RCC 7860 (cell line): ENCODE measurements at regions not wholly inside any gene's neighbourhood (a gene's known extent, or its start where the extent isn't known, plus 50 kb on each side); places are given as distances from the start of the nearest gene placed in this dataset.

Experiments
- DNase-seq: peaks from one replicate; pipeline ENCODE4 v3.0.0-alpha.2; 2015; ENCODE audit warnings: low spot score
- FAIRE-seq: peaks from 2 replicates; lab custom pipeline; 2012; peaks lifted over from hg19 to GRCh38; lab: Jason Lieb, UNC

DNA sequence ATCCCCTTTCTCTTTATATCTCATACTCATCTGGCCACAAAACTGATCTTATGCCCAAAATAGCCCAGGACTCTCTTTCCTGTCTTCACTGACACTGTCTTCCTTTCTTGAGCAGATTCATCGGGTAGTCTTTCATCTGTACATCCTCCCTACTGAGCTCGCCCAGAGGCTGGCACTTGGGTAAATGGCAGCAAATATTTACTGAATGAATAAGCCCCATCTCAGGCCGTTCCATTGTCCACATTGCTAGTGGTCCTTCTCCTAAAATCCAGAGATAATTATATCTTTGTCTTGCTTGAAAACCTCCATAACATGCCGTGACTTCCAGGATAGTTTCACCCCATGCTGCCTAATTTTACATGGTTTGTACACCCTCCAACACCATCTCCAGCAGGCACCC is 158.1 kb upstream of the SDK2 start:
- DNase-seq (no peak), FAIRE-seq (no peak)

DNA sequence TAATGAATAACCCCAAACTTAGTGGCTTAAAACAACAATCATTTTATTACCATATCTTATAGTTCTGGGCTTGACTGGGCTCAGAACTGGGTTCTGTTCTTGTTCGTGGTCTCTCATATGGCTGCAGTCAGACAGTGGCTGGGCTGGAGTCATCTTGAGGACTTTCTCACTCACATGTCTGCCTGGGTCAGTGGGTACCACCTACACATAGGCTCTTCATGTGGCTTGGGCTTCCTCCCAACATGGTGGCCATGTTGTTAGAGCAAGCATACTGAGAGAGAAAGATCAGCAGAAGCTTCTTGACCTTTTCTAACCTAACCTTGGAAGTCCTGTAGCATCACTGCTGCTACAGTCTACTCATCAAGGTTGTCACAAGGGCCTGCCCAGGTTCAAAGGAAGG is 158.6 kb upstream of the SDK2 start:
- DNase-seq (no peak), FAIRE-seq (no peak)

DNA sequence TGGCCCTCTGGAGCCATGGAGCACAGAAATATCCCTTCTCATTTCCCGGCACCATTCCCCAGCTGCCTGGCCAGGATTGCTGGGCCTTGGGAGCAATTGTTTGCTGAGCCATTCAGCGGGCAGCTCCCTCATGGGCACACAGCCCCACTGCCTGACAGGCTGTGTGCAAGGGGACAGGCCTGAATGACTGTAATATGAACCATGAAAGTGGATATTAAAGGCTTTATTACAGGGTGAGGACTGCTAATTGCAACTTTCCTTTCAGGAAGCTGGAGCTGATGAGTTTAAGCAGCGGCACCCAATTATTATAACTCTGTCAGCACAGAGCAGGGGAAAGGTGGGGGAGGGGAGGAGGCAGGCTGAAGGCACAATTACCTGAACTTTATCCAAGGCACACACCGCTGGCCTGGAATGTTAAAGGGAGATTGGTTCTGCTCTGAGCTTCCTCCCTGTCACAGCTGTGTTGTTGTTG is 159.8 kb upstream of the SDK2 start:
- DNase-seq (no peak), FAIRE-seq (no peak)

DNA sequence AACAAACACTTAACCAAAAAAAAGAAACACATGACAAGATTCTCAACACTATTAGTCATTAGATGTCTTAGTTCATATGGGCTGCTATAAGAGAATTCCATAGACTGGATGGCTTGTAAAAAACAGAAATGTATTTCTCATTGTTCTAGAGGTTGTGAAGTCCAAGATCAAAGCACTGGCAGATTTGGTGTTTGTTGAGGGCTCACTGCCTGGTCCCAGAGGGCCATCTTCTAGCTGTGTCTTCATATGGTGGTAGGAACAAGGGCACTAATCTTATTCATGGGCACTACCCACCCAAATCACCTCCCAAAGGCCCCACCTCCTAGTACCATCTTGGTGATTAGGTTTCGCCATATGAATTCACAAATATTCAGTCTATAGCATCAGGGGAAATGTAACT is 162.5 kb upstream of the SDK2 start:
- DNase-seq, result no peak
- no peak for FAIRE-seq

DNA sequence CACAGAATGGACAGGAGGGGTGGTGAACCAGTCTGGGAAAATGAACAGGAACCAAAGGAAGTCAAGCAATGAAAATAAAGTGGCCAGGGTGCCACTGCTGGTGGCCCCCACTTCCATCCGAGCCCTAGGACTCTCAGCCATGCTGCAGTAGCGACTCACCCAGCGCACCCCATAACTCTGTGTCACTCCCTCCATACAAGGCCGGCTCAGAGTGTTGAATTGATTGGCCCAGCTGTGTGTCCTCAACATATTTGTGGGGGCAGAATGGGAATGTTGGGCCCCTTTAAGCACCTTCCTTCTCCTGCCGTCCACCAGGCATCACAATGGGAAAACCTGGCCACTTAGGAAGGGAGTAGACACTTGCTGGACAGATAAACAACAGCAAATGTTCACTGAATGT is 169.0 kb upstream of the SDK2 start:
- no peak for FAIRE-seq

DNA sequence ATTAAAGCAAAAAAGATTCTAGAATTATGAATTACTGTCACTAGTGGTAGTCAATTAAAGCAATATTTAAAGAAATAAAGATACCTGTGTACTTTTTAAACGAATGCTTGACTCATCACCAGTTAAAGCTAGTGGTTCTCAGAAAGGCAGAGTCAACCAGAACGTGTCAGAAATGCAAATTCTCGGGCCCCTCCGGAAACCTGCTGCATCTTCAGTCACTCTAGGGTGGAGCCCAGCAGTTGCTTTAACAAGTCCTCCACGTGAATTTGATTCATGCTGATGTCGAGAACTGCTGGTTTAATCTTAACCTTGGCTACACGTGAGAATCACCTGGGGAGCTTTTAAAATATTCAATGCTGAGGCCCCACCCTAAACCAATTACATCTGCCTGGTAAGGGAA is 169.8 kb upstream of the SDK2 start:
- FAIRE-seq (no peak), DNase-seq (no peak)

More for the DNA sequence above, 169.0 kb upstream of the SDK2 start:
- DNase-seq, result no peak

DNA sequence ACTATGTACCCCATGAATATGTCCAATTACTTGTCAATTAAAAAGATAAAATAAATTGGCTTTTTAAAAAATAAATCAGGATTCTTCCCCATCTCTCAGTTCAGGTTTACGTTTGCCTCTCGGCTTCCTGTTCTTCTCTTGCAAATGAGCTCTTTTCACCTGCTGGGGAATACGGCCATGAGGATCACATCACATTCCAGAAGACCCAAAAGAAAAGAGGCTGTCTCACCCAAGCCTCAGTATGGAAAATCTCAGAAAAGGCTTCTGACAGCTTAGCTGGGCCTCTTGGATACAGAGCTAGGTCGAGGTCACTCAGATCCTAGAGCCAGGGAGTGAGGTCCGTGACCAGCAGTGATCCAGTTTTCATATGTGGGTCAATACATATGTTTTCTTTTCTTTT is 171.2 kb upstream of the SDK2 start:
- FAIRE-seq (no peak), DNase-seq (no peak)

DNA sequence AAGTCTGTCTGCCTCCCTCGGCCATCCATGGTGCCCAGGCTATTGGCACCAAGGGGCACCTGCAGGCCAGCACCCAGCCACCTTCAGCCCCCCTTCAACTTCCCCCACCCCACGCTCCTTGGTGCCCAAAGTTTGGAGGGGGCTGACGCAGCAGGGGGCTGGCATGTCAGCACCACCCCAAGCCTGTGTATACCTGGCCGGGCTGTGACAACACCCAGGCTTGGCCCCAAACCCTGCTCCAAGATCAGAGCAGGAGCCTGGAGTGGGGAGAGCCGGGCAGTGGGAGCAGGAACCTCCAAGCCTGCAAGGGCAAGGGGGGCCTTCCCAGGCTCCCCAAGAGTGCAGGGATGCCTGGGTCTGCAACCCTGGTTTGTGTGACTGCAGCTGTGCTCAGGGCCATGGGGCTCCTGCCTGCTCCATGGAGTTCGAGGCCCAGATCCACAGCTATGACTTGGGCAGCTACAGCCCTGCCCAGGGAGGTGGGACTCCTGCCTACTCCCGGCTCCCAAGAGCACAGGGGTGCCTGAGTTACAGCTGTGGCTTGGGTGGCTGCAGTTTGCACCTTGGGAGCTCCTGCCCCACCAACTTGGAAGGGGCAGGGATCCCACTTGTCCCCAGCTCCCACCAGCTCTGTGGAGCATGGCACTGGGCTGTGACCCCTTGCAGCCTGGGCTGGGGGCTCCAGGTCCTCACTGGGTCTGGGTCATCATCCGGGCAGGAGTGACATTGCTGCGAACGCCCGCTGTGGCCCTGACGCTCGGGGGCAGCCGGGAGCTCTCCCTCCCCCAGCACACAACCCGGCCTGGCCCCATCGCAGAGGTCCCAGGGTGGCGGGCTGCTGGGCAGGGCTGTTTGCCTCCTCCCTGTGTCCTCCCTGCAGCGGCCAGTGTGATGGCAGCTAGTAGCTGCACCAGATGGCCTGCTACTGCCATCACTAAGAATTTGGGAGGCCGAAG is 175.5 kb upstream of the SDK2 start:
- DNase-seq (no peak), FAIRE-seq (no peak)

DNA sequence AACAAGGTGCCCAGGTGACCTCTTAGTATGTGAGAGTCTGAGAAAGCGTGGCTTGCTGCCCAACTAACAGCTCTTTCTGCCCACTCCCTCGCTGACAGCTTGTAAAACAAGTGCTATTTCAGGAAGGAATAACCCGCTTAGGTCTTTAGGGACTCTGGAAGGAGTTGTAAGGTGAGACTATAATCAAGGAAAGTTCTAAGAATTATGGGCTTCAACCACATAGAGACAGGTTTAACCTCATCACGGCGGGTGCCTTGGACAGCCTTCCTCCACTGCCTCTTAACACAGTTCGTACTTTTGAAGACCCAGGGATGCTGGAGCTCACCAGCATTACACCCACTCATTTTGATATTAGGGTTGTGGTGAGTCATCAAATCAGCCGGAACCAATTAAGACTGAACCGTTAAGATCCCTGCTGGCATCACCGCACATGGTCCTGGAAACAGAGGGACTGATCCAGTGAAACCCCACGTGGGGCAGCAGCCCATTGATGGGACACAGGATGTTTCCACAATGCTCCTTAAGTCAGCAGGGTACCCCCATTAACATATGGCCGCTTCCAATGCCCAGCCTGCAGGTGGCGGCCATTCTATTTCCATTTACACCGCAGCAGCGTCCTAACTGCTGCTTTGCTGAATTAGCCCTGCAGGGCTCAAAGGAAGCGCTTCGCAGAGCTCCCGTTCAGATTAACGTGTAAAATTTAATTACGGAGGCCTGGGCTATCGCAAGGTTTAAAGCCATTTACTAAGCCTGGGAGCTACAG is 176.6 kb upstream of the SDK2 start:
- DNase-seq (no peak), FAIRE-seq (no peak)

DNA sequence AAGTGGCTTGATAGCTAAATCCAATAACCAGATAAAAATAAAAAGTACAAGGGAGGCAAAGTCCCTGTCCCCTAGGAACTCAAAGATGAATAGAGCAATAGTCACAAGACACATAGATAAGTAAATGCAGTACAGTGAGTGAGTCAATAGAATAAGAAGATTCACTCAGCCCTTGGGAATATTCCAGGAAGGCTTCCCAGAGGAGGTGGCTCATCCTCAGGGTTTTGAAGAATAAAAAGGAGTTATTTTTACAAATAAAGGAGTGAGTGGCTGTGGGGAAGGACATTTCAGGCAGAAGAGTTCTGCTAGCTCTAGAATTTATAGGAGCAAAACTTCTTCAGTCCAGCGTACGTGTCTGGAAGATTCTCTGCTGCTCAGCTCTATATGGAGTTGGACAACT is 177.4 kb upstream of the SDK2 start:
- DNase-seq (no peak), FAIRE-seq (no peak)

DNA sequence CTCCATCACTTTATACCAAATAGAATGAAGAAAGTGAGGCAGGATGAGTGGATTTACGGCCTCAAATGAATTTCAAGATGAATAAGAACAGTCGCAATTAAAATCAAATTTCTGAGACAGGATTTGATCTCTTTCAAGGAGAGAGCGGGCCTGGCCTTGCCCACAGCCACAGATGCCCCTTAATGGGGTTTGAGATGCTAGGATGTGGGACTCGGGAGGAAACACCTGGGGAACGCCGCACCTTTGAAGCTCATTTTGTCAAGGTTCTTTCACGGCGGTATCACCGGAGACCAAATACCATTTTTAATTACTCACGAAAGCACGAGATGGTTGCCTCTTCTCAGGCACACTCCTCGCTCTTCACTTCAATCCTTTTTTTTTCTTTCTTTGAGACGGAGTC is 178.1 kb upstream of the SDK2 start:
- no peak for FAIRE-seq

DNA sequence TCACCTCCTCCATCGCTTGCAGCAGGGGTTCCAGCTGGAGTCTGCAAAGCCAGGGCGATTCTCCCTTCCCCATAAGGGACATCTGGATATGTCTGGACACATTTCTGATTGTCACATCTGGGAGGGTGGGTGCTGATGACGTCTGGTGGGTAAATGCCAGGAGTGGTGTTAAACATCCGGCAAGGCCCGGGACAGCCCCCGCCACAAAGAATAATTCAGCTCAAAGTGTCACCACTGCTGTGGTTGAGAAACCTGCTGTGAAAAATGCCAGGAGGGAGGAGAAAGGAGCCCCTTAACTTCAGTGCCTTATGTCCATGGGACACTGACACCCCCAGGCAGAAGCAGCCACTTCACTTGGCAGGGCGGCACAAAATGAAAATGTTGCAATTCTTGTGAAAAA is 179.4 kb upstream of the SDK2 start:
- DNase-seq, result no peak
- FAIRE-seq, result no peak

More for the DNA sequence above, 178.1 kb upstream of the SDK2 start:
- no peak for DNase-seq

DNA sequence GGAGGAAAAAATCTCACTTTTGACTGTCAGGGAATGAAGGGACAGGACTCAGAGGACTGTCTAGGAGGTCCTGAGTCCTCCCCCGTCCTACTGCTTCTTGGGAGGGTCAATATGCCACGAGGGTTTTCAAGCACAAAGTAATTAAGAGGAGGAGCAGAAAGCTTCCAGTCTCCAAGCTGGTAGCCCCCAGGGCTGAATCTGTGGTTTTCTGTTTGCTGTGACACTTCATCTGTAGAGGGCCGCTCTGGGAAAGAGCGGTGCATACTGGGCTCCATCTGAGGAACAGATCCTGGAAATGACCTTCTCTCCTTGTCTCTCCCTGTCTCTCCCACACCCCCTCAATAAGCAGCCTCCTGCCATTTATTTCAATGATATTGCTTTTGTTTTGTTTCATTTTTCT is 180.1 kb upstream of the SDK2 start:
- FAIRE-seq (no peak), DNase-seq (no peak)

DNA sequence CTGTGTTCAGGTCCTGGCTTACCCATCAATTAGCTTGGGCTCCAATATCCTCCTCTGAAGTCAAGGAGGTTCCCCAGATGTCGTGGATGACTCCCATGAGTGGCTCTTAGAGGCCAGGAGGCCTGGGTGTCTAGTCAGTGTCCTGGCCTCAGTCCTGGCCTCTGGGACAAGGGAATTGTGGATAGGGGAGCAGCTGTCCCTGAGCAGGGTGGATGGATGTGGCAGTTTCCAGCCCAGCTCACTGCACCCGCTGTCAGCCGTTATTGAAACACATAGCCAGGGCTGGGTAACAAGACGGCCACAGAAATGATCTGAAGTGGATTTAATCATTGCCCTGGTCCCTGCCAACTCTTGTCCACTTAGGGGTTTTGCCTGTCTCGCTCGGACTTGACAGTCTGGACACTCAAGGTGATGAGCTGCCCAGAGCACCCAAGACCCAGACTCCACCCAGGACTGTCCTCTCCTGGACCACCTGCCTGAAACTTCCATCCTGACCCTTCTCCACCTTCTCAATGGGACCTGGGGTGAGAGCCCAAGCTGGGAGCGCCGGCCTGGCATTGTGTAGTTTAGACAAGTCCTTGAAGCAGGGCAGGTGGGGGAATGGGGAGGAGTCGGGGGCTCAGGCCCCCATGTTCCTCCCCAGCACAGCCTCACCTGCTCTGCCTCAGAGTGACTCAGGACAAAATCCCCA is 182.1 kb upstream of the SDK2 start:
- FAIRE-seq, result no peak
- DNase-seq, result no peak

DNA sequence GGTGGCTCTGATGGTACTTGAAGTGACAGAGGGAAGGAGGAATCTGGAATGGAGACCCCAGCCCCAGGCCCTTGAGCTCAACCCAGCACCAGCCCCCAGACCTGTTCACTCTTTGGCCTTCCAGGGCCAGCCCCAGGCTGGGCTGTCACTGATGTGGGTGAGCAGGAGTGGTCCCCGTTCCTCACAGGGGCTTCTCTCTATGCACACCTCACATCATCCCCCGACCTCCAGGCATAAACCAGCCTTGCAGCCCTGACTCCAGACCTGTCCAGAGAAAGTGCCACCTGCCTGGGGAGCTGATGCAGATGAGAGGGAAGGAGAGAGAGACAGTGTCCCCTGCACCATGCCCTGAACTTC is 182.6 kb upstream of the SDK2 start:
- FAIRE-seq (no peak), DNase-seq (no peak)

DNA sequence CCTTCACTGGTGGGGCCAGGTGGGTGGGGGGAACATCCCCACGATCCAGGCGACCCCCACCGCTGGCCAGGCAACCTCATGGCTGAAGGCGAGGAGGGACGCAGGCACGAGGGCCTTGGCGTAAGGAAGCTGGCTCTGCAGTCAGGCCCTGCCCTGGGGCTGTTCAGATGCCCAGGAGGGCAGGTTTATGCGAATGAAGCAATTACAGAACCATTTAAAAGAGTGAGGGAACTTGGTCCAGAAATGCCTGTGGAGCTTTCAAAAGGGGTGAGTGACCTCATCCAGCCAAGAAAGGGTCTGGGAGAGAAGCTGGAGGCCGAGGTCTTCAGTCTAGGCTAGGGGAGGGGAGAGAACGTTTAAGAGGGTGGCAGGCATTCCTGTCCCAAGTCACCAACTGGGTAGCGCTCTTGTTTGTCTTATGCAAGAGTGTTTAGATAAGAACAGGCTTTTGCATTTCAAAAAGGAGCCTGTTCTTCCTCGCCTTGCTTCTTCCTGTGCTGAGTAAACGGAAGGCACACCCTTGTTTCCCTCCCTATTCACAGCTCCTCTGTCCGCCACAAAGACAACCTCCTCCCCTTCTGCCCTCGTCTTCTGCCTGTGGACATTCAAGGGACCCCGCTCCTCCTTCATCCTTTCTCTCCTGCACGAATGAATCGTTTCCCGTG is 183.5 kb upstream of the SDK2 start:
- no peak for FAIRE-seq

DNA sequence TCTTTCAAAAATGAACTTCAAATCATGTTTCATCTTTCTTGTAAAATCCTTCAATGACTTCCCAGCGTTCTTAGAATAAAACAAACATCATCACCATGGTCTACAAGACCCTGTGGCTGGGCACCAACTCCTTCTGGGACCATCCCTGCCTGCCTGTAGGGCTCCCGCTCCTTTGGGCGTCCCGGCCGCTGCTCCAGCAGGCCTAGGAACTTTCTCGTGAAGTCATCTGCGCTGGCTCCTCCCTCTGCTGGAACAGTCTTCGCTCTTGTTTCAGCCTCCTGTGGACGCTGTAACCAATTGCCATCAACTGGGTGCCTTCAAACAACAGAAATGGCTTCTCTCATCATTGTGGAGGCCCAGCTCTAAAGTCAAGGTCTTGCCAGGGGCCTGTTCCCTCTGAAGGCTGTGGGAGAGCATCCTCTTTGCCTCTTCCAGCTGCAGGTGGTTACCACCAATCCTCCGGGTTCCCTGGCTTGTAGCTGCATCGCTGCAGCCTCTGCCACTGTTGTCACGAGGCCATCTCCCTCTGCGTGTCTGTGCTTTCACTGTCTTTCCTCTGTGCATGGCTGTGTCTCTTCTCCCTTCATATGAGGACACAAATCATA is 185.5 kb upstream of the SDK2 start:
- no peak for FAIRE-seq
- DNase-seq, result no peak

More for the DNA sequence above, 183.5 kb upstream of the SDK2 start:
- no peak for DNase-seq

DNA sequence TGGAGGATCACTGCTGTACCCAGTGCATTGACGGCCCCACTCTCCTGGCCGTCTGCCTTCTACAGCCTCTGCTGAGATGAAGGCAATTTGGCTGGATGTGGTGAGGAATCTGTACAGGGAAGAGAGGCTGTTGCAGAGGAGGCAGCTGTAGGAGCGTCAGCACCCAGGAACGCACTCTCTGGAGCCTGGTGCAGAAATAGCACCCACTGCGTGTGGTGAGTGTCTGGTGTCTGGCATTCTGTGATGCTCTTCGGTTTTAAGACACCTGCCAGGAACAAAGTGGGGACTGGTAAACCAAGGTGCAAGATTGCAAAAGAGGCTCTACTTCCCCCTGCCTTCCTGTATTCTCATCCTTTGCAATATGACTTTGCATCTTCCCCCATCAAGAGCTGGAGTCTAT is 187.5 kb upstream of the SDK2 start:
- FAIRE-seq, result no peak
- DNase-seq, result no peak

DNA sequence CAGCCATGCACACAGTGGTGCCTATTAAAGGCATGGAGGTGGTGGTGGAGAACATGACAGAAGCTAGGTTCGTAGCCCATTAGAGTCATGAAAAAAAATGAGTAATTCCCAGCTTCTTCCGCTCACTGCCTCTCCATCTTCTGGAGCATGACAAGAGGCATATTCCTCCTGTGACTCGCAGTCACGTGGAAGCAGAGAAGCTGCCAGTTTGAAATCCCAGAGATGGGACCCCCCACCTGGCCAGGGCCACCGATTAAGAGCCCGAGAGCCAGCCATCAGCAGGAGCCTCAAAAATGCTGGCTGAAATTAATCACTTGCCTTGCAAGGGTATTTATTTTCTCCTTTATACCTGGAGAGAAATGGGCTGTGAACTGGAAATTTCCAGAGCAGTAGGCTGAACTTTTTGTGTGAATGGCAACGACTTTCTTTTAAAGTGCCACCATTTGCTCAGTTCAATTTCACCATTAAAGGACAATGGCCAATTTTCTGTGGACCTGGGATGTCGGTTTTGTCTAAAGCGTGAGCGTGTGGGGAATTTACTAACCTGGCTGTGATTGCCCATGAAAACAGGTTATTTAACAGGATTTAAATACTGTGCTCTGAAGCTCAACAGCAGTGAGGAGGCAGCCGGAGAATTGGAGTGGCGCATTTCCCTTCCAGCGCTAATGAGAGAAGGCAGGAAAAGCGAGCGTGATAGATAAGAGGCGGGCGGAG is 189.7 kb upstream of the SDK2 start:
- DNase-seq, result no peak
- FAIRE-seq, result no peak
